ENCODE measurements at regions not wholly inside any gene's neighbourhood (a gene's known extent, or its start where the extent isn't known, plus 50 kb on each side); places are given as distances from the start of the nearest gene placed in this dataset.

- DNase-seq, result no peak
- H3K27ac ChIP-seq (ENCODE audit: low read length), result no peak overlapping the region
- no peaks in the 10 kb centered on the region for H3K36me3 ChIP-seq (ENCODE audit: control insufficient read depth, insufficient read depth, low read length)
- no peak overlapping the region for H3K4me3 ChIP-seq (ENCODE audit: low read length)
- no peaks in the 10 kb centered on the region for H3K4me1 ChIP-seq (ENCODE audit: control insufficient read depth, insufficient read depth, low read length)
- no peaks in the 10 kb centered on the region for H3K27me3 ChIP-seq (ENCODE audit: control insufficient read depth, insufficient read depth, low read length)
- H3K9me3 ChIP-seq (ENCODE audit: control insufficient read depth, low read depth, low read length), result peaks cover 2% of the 10 kb centered on the region
These were observed 1289.2 kb upstream of the PCDH20 start for GRCh38 chr13:62704875-62705274.

GRCh38 chr13:62702502-62702901 is 1286.9 kb upstream of the PCDH20 start:
- DNase-seq, result no peak
- no peaks in the 10 kb centered on the region for H3K27me3 ChIP-seq (ENCODE audit: control insufficient read depth, insufficient read depth, low read length)

GRCh38 chr13:62697701-62698100 is 1282.1 kb upstream of the PCDH20 start:
- no peaks in the 10 kb centered on the region for H3K4me1 ChIP-seq (ENCODE audit: control insufficient read depth, insufficient read depth, low read length)
- WGBS (ENCODE audit: insufficient coverage, low lambda C conversion rate), result no CpG with 5 or more reads among the region's 1 CpG
- DNase-seq, result no peak
- H3K36me3 ChIP-seq (ENCODE audit: control insufficient read depth, insufficient read depth, low read length), result no peaks in the 10 kb centered on the region
- no peaks in the 10 kb centered on the region for H3K9me3 ChIP-seq (ENCODE audit: control insufficient read depth, low read depth, low read length)
- no peaks in the 10 kb centered on the region for H3K27me3 ChIP-seq (ENCODE audit: control insufficient read depth, insufficient read depth, low read length)
- no peak overlapping the region for H3K4me3 ChIP-seq (ENCODE audit: low read length)
- H3K27ac ChIP-seq (ENCODE audit: low read length), result no peak overlapping the region

More at GRCh38 chr13:62702502-62702901, 1286.9 kb upstream of the PCDH20 start:
- H3K27ac ChIP-seq (ENCODE audit: low read length), result no peak overlapping the region
- H3K4me1 ChIP-seq (ENCODE audit: control insufficient read depth, insufficient read depth, low read length), result no peaks in the 10 kb centered on the region
- H3K4me3 ChIP-seq (ENCODE audit: low read length), result no peak overlapping the region
- H3K36me3 ChIP-seq (ENCODE audit: control insufficient read depth, insufficient read depth, low read length), result no peaks in the 10 kb centered on the region
- H3K9me3 ChIP-seq (ENCODE audit: control insufficient read depth, low read depth, low read length), result no peaks in the 10 kb centered on the region

- Histone ChIP-seq H3K4me3 (ENCODE audit: low read length) (no peak overlapping the region), H3K27me3 (ENCODE audit: control insufficient read depth, insufficient read depth, low read length) (no peaks in the 10 kb centered on the region), H3K9me3 (ENCODE audit: control insufficient read depth, low read depth, low read length) (no peaks in the 10 kb centered on the region), H3K27ac (ENCODE audit: low read length) (no peak overlapping the region), H3K36me3 (ENCODE audit: control insufficient read depth, insufficient read depth, low read length) (no peaks in the 10 kb centered on the region), H3K4me1 (ENCODE audit: control insufficient read depth, insufficient read depth, low read length) (no peaks in the 10 kb centered on the region)
- DNase-seq, result no peak
These were observed 1280.8 kb upstream of the PCDH20 start for GRCh38 chr13:62696490-62696889.

GRCh38 chr13:62687732-62688131 is 1272.1 kb upstream of the PCDH20 start:
- no peaks in the 10 kb centered on the region for H3K27me3 ChIP-seq (ENCODE audit: control insufficient read depth, insufficient read depth, low read length)
- 100% methylated on average over 1 of the region's 2 CpGs for WGBS (ENCODE audit: insufficient coverage, low lambda C conversion rate)
- no peaks in the 10 kb centered on the region for H3K9me3 ChIP-seq (ENCODE audit: control insufficient read depth, low read depth, low read length)
- H3K36me3 ChIP-seq (ENCODE audit: control insufficient read depth, insufficient read depth, low read length), result no peaks in the 10 kb centered on the region
- no peaks in the 10 kb centered on the region for H3K4me1 ChIP-seq (ENCODE audit: control insufficient read depth, insufficient read depth, low read length)
- H3K27ac ChIP-seq (ENCODE audit: low read length), result no peak overlapping the region
- DNase-seq, result no peak
- H3K4me3 ChIP-seq (ENCODE audit: low read length), result no peak overlapping the region

GRCh38 chr13:62684359-62684758 is 1268.7 kb upstream of the PCDH20 start:
- no peaks in the 10 kb centered on the region for H3K9me3 ChIP-seq (ENCODE audit: control insufficient read depth, low read depth, low read length)
- WGBS (ENCODE audit: insufficient coverage, low lambda C conversion rate), result 38% methylated on average over 1 of the region's 2 CpGs
- no peak overlapping the region for H3K27ac ChIP-seq (ENCODE audit: low read length)
- no peaks in the 10 kb centered on the region for H3K4me1 ChIP-seq (ENCODE audit: control insufficient read depth, insufficient read depth, low read length)
- no peaks in the 10 kb centered on the region for H3K27me3 ChIP-seq (ENCODE audit: control insufficient read depth, insufficient read depth, low read length)
- no peak overlapping the region for H3K4me3 ChIP-seq (ENCODE audit: low read length)
- DNase-seq, result no peak
- H3K36me3 ChIP-seq (ENCODE audit: control insufficient read depth, insufficient read depth, low read length), result no peaks in the 10 kb centered on the region

- Histone ChIP-seq H3K4me1 (ENCODE audit: control insufficient read depth, insufficient read depth, low read length) (no peaks in the 10 kb centered on the region), H3K4me3 (ENCODE audit: low read length) (no peak overlapping the region), H3K27ac (ENCODE audit: low read length) (no peak overlapping the region), H3K36me3 (ENCODE audit: control insufficient read depth, insufficient read depth, low read length) (no peaks in the 10 kb centered on the region), H3K27me3 (ENCODE audit: control insufficient read depth, insufficient read depth, low read length) (no peaks in the 10 kb centered on the region), H3K9me3 (ENCODE audit: control insufficient read depth, low read depth, low read length) (no peaks in the 10 kb centered on the region)
- DNase-seq, result no peak
- 88% methylated on average over 3 of the region's 4 CpGs for WGBS (ENCODE audit: insufficient coverage, low lambda C conversion rate)
These were observed 1267.1 kb upstream of the PCDH20 start for GRCh38 chr13:62682788-62683187.

- Histone ChIP-seq H3K27me3 (ENCODE audit: control insufficient read depth, insufficient read depth, low read length) (no peaks in the 10 kb centered on the region), H3K27ac (ENCODE audit: low read length) (no peak overlapping the region), H3K4me3 (ENCODE audit: low read length) (no peak overlapping the region), H3K36me3 (ENCODE audit: control insufficient read depth, insufficient read depth, low read length) (no peaks in the 10 kb centered on the region), H3K4me1 (ENCODE audit: control insufficient read depth, insufficient read depth, low read length) (no peaks in the 10 kb centered on the region), H3K9me3 (ENCODE audit: control insufficient read depth, low read depth, low read length) (no peaks in the 10 kb centered on the region)
- WGBS (ENCODE audit: insufficient coverage, low lambda C conversion rate), result 75% methylated on average over 2 of the region's 4 CpGs
- DNase-seq, result no peak
These were observed 1262.4 kb upstream of the PCDH20 start for GRCh38 chr13:62678039-62678438.

GRCh38 chr13:62663767-62664166 is 1248.1 kb upstream of the PCDH20 start:
- no peak for DNase-seq
- H3K27ac ChIP-seq (ENCODE audit: low read length), result no peak overlapping the region
- H3K4me1 ChIP-seq (ENCODE audit: control insufficient read depth, insufficient read depth, low read length), result no peaks in the 10 kb centered on the region
- no peak overlapping the region for H3K4me3 ChIP-seq (ENCODE audit: low read length)
- no peaks in the 10 kb centered on the region for H3K36me3 ChIP-seq (ENCODE audit: control insufficient read depth, insufficient read depth, low read length)
- H3K9me3 ChIP-seq (ENCODE audit: control insufficient read depth, low read depth, low read length), result no peaks in the 10 kb centered on the region
- WGBS (ENCODE audit: insufficient coverage, low lambda C conversion rate), result no CpG with 5 or more reads among the region's 1 CpG
- no peaks in the 10 kb centered on the region for H3K27me3 ChIP-seq (ENCODE audit: control insufficient read depth, insufficient read depth, low read length)

- no peak overlapping the region for H3K27ac ChIP-seq (ENCODE audit: low read length)
- no peak for DNase-seq
- no peaks in the 10 kb centered on the region for H3K4me1 ChIP-seq (ENCODE audit: control insufficient read depth, insufficient read depth, low read length)
- no peaks in the 10 kb centered on the region for H3K9me3 ChIP-seq (ENCODE audit: control insufficient read depth, low read depth, low read length)
- no peaks in the 10 kb centered on the region for H3K27me3 ChIP-seq (ENCODE audit: control insufficient read depth, insufficient read depth, low read length)
- no peaks in the 10 kb centered on the region for H3K36me3 ChIP-seq (ENCODE audit: control insufficient read depth, insufficient read depth, low read length)
- H3K4me3 ChIP-seq (ENCODE audit: low read length), result no peak overlapping the region
- 67% methylated on average over 2 of the region's 3 CpGs for WGBS (ENCODE audit: insufficient coverage, low lambda C conversion rate)
These were observed 1243.7 kb upstream of the PCDH20 start for GRCh38 chr13:62659365-62659764.

GRCh38 chr13:62653371-62653770 is 1237.7 kb upstream of the PCDH20 start:
- Histone ChIP-seq H3K36me3 (ENCODE audit: control insufficient read depth, insufficient read depth, low read length) (no peaks in the 10 kb centered on the region), H3K9me3 (ENCODE audit: control insufficient read depth, low read depth, low read length) (no peaks in the 10 kb centered on the region), H3K27me3 (ENCODE audit: control insufficient read depth, insufficient read depth, low read length) (no peaks in the 10 kb centered on the region), H3K4me1 (ENCODE audit: control insufficient read depth, insufficient read depth, low read length) (no peaks in the 10 kb centered on the region), H3K4me3 (ENCODE audit: low read length) (no peak overlapping the region), H3K27ac (ENCODE audit: low read length) (no peak overlapping the region)
- DNase-seq, result no peak
